ENCODE measurements at regions not wholly inside any gene's neighbourhood (a gene's known extent, or its start where the extent isn't known, plus 50 kb on each side); places are given as distances from the start of the nearest gene placed in this dataset.

GRCh38 chr2:224194161-224194560 lies 155.1 kb upstream of the SERPINE2 start:
- no peaks in the 10 kb centered on the region for H3K27me3 ChIP-seq (ENCODE audit: control insufficient read depth, insufficient read depth, low read length)
- no peak for TF ChIP-seq CTCF (IDR thresholded peaks at IDR 0.05; ENCODE audit: insufficient read depth, low read depth, low read length)
- CTCF ChIA-PET: interaction anchor here (1.2 kb wide), 1 partner anchor 18 kb away, joined by 4 read pairs; no protein-coding TSS in a partner anchor
- no peak overlapping the region for H3K4me3 ChIP-seq (ENCODE audit: low read depth, low read length)
- no peaks in the 10 kb centered on the region for H3K36me3 ChIP-seq (ENCODE audit: control insufficient read depth, insufficient read depth, low read length)
- POLR2A ChIA-PET: no interaction called here
- no peak for DNase-seq (ENCODE audit: low read depth)

GRCh38 chr2:224191465-224191864 lies 152.4 kb upstream of the SERPINE2 start:
- Histone ChIP-seq H3K27me3 (ENCODE audit: control insufficient read depth, insufficient read depth, low read length) (no peaks in the 10 kb centered on the region), H3K4me3 (ENCODE audit: low read depth, low read length) (no peak overlapping the region), H3K36me3 (ENCODE audit: control insufficient read depth, insufficient read depth, low read length) (no peaks in the 10 kb centered on the region)
- POLR2A ChIA-PET: no interaction called here
- TF ChIP-seq CTCF (IDR thresholded peaks at IDR 0.05; ENCODE audit: insufficient read depth, low read depth, low read length): no peak
- no peak for DNase-seq (ENCODE audit: low read depth)
- CTCF ChIA-PET: interaction anchor here (1.0 kb wide), 1 partner anchor 22 kb away, joined by 3 read pairs; no protein-coding TSS in a partner anchor

- no peak for DNase-seq (ENCODE audit: low read depth)
- CTCF ChIA-PET: interaction anchor here (1.0 kb wide), 1 partner anchor 22 kb away, joined by 3 read pairs; no protein-coding TSS in a partner anchor
Observed at GRCh38 chr2:224190936-224191270, 151.8 kb upstream of the SERPINE2 start.

GRCh38 chr2:224190234-224190935 lies 151.3 kb upstream of the SERPINE2 start:
- Histone ChIP-seq H3K36me3 (ENCODE audit: control insufficient read depth, insufficient read depth, low read length) (no peaks in the 10 kb centered on the region), H3K27me3 (ENCODE audit: control insufficient read depth, insufficient read depth, low read length) (no peaks in the 10 kb centered on the region), H3K4me3 (ENCODE audit: low read depth, low read length) (no peak overlapping the region)
- CTCF ChIA-PET: interaction anchor here (0.6 to 1.0 kb wide), 2 partner anchors 23 to 1924 kb away, joined by 3 read pairs; no protein-coding TSS in a partner anchor
- no peak for TF ChIP-seq CTCF (IDR thresholded peaks at IDR 0.05; ENCODE audit: insufficient read depth, low read depth, low read length)
- no peak for DNase-seq (ENCODE audit: low read depth)
- POLR2A ChIA-PET: no interaction called here

More at GRCh38 chr2:224190936-224191270, 151.8 kb upstream of the SERPINE2 start:
- Histone ChIP-seq H3K27me3 (ENCODE audit: control insufficient read depth, insufficient read depth, low read length) (no peaks in the 10 kb centered on the region), H3K4me3 (ENCODE audit: low read depth, low read length) (no peak overlapping the region), H3K36me3 (ENCODE audit: control insufficient read depth, insufficient read depth, low read length) (no peaks in the 10 kb centered on the region)
- no peak for TF ChIP-seq CTCF (IDR thresholded peaks at IDR 0.05; ENCODE audit: insufficient read depth, low read depth, low read length)
- POLR2A ChIA-PET: no interaction called here

GRCh38 chr2:224187220-224187619 lies 148.1 kb upstream of the SERPINE2 start:
- DNase-seq (ENCODE audit: low read depth): no peak
- ChIA-PET CTCF (no interaction called here), POLR2A (no interaction called here)
- no peak overlapping the region for H3K4me3 ChIP-seq (ENCODE audit: low read depth, low read length)
- no peak for TF ChIP-seq CTCF (IDR thresholded peaks at IDR 0.05; ENCODE audit: insufficient read depth, low read depth, low read length)
- H3K27me3 ChIP-seq (ENCODE audit: control insufficient read depth, insufficient read depth, low read length): no peaks in the 10 kb centered on the region
- no peaks in the 10 kb centered on the region for H3K36me3 ChIP-seq (ENCODE audit: control insufficient read depth, insufficient read depth, low read length)
